H1 (cell line): ENCODE measurements at regions not wholly inside any gene's neighbourhood (a gene's known extent, or its start where the extent isn't known, plus 50 kb on each side); places are given as distances from the start of the nearest gene placed in this dataset.

Experiments used
- BCL11A ChIP-seq, 2 experiments: IDR thresholded peaks; one replicate each; pipeline ENCODE4 v1.6.1; 2011; ENCODE audit warnings: low read depth in 2 of 2, low read length in 2 of 2, mild to moderate bottlenecking in 2 of 2
- CBX5 ChIP-seq: fragments of 300-800, 300-1000 bp; sonication (generic); IDR thresholded peaks from 2 replicates; pipeline ENCODE4 v1.7.1; 2016; ENCODE audit warnings: antibody characterized with exemption, low read length, low read depth
- CHD7 ChIP-seq: fragments of 300-600 bp; sonication (generic); IDR thresholded peaks from 2 replicates; pipeline ENCODE4 v1.7.1; 2012; ENCODE audit warnings: low read length, moderate library complexity, mild to moderate bottlenecking, inconsistent platforms; ENCODE audit not compliant: insufficient replicate concordance
- EZH2 ChIP-seq: fragments of 200-600 bp; sonication (generic); IDR thresholded peaks from 2 replicates; pipeline ENCODE4 v1.7.1; 2012; ENCODE audit warnings: low read depth, mild to moderate bottlenecking, moderate library complexity, low read length, inconsistent platforms; ENCODE audit not compliant: severe bottlenecking
- NANOG ChIP-seq: IDR thresholded peaks from 2 replicates; pipeline ENCODE4 v1.6.1; 2011; ENCODE audit warnings: low read length, low read depth, mild to moderate bottlenecking, inconsistent platforms; ENCODE audit not compliant: insufficient read depth, poor library complexity, severe bottlenecking
- TAF1 ChIP-seq: IDR thresholded peaks from 2 replicates; pipeline ENCODE4 v1.6.1; 2011; ENCODE audit warnings: mild to moderate bottlenecking, low read depth, low read length
- TF ChIP-seq, protein P1 (sequence below): IDR thresholded peaks from 2 replicates; pipeline ENCODE4 v1.6.1; 2011; ENCODE audit warnings: low read length, improper control_type of control experiment

DNA sequence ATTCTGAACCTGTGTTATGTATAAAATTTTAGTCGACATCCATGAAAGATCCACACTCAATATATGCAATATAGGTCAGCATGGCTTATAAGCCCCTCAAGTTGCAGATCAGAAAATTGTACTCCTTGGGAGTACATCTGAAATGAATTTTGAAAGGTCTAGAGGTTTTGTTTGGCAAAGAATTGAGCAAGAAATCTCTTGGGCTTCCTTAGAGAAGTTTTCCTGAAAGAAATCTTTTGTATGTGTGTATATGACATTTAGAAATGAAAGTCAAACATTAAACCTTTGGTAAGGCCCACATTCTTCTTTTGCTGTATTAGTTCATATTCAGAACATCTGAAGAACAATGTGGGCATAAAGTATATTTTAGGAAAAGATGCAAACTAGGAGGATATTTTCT, 1006.6 kb downstream of the NAALADL2 start (continued):
- TF ChIP-seq, protein P1, sequence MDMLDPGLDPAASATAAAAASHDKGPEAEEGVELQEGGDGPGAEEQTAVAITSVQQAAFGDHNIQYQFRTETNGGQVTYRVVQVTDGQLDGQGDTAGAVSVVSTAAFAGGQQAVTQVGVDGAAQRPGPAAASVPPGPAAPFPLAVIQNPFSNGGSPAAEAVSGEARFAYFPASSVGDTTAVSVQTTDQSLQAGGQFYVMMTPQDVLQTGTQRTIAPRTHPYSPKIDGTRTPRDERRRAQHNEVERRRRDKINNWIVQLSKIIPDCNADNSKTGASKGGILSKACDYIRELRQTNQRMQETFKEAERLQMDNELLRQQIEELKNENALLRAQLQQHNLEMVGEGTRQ: no peak
- TF ChIP-seq TAF1 (no peak), CHD7 (no peak), CBX5 (no peak), BCL11A (IDR thresholded peaks at IDR 0.05; ENCODE audit: low read depth in 2 of 2, low read length in 2 of 2) (no peak), EZH2 (no peak), NANOG (no peak)
